MM.1S (cell line): ENCODE measurements at regions not wholly inside any gene's neighbourhood (a gene's known extent, or its start where the extent isn't known, plus 50 kb on each side); places are given as distances from the start of the nearest gene placed in this dataset.

Experiments
- CTCF ChIP-seq: fragments of 300-600 bp; sonication (generic); IDR thresholded peaks from 2 replicates; pipeline ENCODE4 v1.5.1; 2016; ENCODE audit warnings: antibody characterized with exemption, low read length, mixed read lengths
- EZH2phosphoT487 ChIP-seq: fragments of 300-600 bp; sonication (generic); IDR thresholded peaks from 2 replicates; pipeline ENCODE4 v1.6.1; 2018; ENCODE audit warnings: antibody characterized with exemption, low read length

GRCh38 chr2:144922519-144922918, 402.6 kb upstream of the ZEB2 start:
- TF ChIP-seq CTCF: no peak
- no peak for TF ChIP-seq EZH2phosphoT487
